ENCODE measurements at regions not wholly inside any gene's neighbourhood (a gene's known extent, or its start where the extent isn't known, plus 50 kb on each side); places are given as distances from the start of the nearest gene placed in this dataset.
A peak's percentile ranks its signal among the peaks of the same experiment; 100 is the strongest.

- H3K4me1 Mint-ChIP-seq: no peaks in the 10 kb centered on the region
- H3K4me3 Mint-ChIP-seq: no peak overlapping the region
- H3K27me3 Mint-ChIP-seq: no peaks in the 10 kb centered on the region
- 70% methylated on average over 3 of the region's 5 CpGs for WGBS (ENCODE audit: insufficient coverage)
- no peak for ATAC-seq (replicated peaks in 1 of 4)
- no peaks in the 10 kb centered on the region for H3K9me3 ChIP-seq
- no peaks in the 10 kb centered on the region for H3K36me3 Mint-ChIP-seq
- H3K4me3 ChIP-seq (ENCODE audit: control insufficient read depth in 1 of 2, extremely low read depth in 1 of 2, low read length in 1 of 2): no peak overlapping the region
- H3K36me3 ChIP-seq (ENCODE audit: control insufficient read depth in 2 of 2, extremely low read depth in 1 of 2, insufficient read depth in 1 of 2, low read length in 1 of 2): no peaks in the 10 kb centered on the region
- H3K27ac ChIP-seq (ENCODE audit: low read length): no peak overlapping the region
- no peaks in the 10 kb centered on the region for H3K27me3 ChIP-seq (replicated peaks in 1 of 2; ENCODE audit: control insufficient read depth in 2 of 2, extremely low read depth in 1 of 2, insufficient read depth in 2 of 2, low read length in 1 of 2)
- POLR2A ChIA-PET: no interaction called here
- DNase-seq: no peak
- H3K27ac Mint-ChIP-seq: no peak overlapping the region
- H3K9me3 Mint-ChIP-seq: peaks cover 3 to 25% (median 24%) of the 10 kb centered on the region in 3 donors
- no peaks in the 10 kb centered on the region for H3K4me1 ChIP-seq (ENCODE audit: control insufficient read depth in 1 of 2, extremely low read depth in 1 of 2, insufficient read depth in 2 of 2, low read length in 2 of 2)
- CTCF ChIA-PET: no interaction called here
Measured at GRCh38 chr14:82626156-82627066, 1092.8 kb upstream of the SEL1L start.

- Mint-ChIP-seq H3K27ac (no peak overlapping the region), H3K27me3 (no peaks in the 10 kb centered on the region), H3K36me3 (no peaks in the 10 kb centered on the region), H3K9me3 (peaks cover 14 to 36% (median 19%) of the 10 kb centered on the region in 3 donors), H3K4me3 (no peak overlapping the region), H3K4me1 (no peaks in the 10 kb centered on the region)
- DNase-seq (no peak), ATAC-seq (replicated peaks in 1 of 4) (no peak)
- no peaks in the 10 kb centered on the region for H3K27me3 ChIP-seq (replicated peaks in 1 of 2; ENCODE audit: control insufficient read depth in 2 of 2, extremely low read depth in 1 of 2, insufficient read depth in 2 of 2, low read length in 1 of 2)
- no peaks in the 10 kb centered on the region for H3K9me3 ChIP-seq
- POLR2A ChIA-PET: no interaction called here
- no peaks in the 10 kb centered on the region for H3K4me1 ChIP-seq (ENCODE audit: control insufficient read depth in 1 of 2, extremely low read depth in 1 of 2, insufficient read depth in 2 of 2, low read length in 2 of 2)
- H3K27ac ChIP-seq (ENCODE audit: low read length): no peak overlapping the region
- H3K4me3 ChIP-seq (ENCODE audit: control insufficient read depth in 1 of 2, extremely low read depth in 1 of 2, low read length in 1 of 2): no peak overlapping the region
- CTCF ChIA-PET: no interaction called here
- no peaks in the 10 kb centered on the region for H3K36me3 ChIP-seq (ENCODE audit: control insufficient read depth in 2 of 2, extremely low read depth in 1 of 2, insufficient read depth in 1 of 2, low read length in 1 of 2)
Measured at GRCh38 chr14:82635915-82636314, 1102.3 kb upstream of the SEL1L start.

DNA sequence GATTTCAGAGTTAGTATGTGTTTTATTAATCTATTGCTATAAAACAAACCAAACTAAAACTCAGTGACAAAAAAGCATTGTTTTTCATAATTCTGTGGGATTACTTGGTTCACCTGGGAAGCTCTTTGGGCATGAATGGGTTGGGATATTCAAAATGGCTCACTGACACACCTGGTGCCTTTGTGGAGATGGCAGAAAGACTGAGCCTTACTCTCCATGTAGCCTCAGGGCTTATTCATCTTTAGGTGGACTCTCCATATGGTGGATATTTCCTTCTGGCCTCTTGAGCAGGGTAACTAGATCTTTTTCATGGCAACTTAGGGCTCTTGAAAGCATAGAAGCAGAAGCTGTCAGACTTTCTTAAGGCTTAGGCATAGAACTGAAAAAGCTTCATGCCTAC lies 1102.8 kb upstream of the SEL1L start:
- no peak for ATAC-seq (replicated peaks in 1 of 4)

GRCh38 chr14:82641050-82641540 lies 1107.4 kb upstream of the SEL1L start:
- DNase-seq (no peak), ATAC-seq (replicated peaks in 1 of 4) (no peak)
- POLR2A ChIA-PET: no interaction called here
- Histone ChIP-seq H3K27me3 (replicated peaks in 1 of 2; ENCODE audit: control insufficient read depth in 2 of 2, extremely low read depth in 1 of 2, insufficient read depth in 2 of 2, low read length in 1 of 2) (no peaks in the 10 kb centered on the region), H3K4me3 (ENCODE audit: control insufficient read depth in 1 of 2, extremely low read depth in 1 of 2, low read length in 1 of 2) (no peak overlapping the region), H3K27ac (ENCODE audit: low read length) (no peak overlapping the region), H3K9me3 (no peaks in the 10 kb centered on the region), H3K36me3 (ENCODE audit: control insufficient read depth in 2 of 2, extremely low read depth in 1 of 2, insufficient read depth in 1 of 2, low read length in 1 of 2) (no peaks in the 10 kb centered on the region), H3K4me1 (ENCODE audit: control insufficient read depth in 1 of 2, extremely low read depth in 1 of 2, insufficient read depth in 2 of 2, low read length in 2 of 2) (no peaks in the 10 kb centered on the region)
- no CpG with 5 or more reads among the region's 1 CpG for WGBS (ENCODE audit: insufficient coverage)
- Mint-ChIP-seq H3K9me3 (peaks cover 4 to 21% (median 8%) of the 10 kb centered on the region in 3 donors), H3K27me3 (no peaks in the 10 kb centered on the region), H3K4me1 (no peaks in the 10 kb centered on the region), H3K36me3 (no peaks in the 10 kb centered on the region), H3K27ac (no peak overlapping the region), H3K4me3 (no peak overlapping the region)
- CTCF ChIA-PET: no interaction called here

More for the DNA sequence above, 1102.8 kb upstream of the SEL1L start:
- no peak overlapping the region for H3K4me3 Mint-ChIP-seq
- no peaks in the 10 kb centered on the region for H3K27me3 ChIP-seq (replicated peaks in 1 of 2; ENCODE audit: control insufficient read depth in 2 of 2, extremely low read depth in 1 of 2, insufficient read depth in 2 of 2, low read length in 1 of 2)
- H3K36me3 ChIP-seq (ENCODE audit: control insufficient read depth in 2 of 2, extremely low read depth in 1 of 2, insufficient read depth in 1 of 2, low read length in 1 of 2): no peaks in the 10 kb centered on the region
- H3K4me3 ChIP-seq (ENCODE audit: control insufficient read depth in 1 of 2, extremely low read depth in 1 of 2, low read length in 1 of 2): no peak overlapping the region
- DNase-seq: no peak
- no peak overlapping the region for H3K27ac ChIP-seq (ENCODE audit: low read length)
- ChIA-PET CTCF (no interaction called here), POLR2A (no interaction called here)
- H3K4me1 Mint-ChIP-seq: no peaks in the 10 kb centered on the region
- H3K36me3 Mint-ChIP-seq: no peaks in the 10 kb centered on the region
- H3K4me1 ChIP-seq (ENCODE audit: control insufficient read depth in 1 of 2, extremely low read depth in 1 of 2, insufficient read depth in 2 of 2, low read length in 2 of 2): no peaks in the 10 kb centered on the region
- H3K9me3 Mint-ChIP-seq: peaks cover 14 to 31% (median 16%) of the 10 kb centered on the region in 3 donors
- no peaks in the 10 kb centered on the region for H3K27me3 Mint-ChIP-seq
- no peaks in the 10 kb centered on the region for H3K9me3 ChIP-seq
- H3K27ac Mint-ChIP-seq: no peak overlapping the region

DNA sequence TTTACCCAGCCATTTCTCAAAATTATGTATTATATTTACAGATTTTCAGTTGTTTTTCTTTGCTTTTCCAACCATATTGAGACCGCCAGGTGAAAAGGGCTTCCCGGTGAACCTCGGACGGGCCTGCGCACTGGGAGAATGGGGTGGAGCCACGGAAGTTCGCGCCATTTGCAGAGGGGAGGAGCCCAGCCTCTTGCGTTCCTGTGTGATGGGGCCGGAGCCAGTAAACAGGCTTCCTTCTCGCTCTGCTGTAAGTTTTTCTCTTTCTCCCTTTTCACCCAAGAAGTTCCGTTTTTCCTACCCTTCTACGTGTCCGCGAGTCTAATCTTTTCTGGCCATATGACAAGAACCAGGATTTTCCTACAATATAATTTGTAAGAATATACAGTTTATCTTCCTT lies 1108.8 kb upstream of the SEL1L start:
- Mint-ChIP-seq H3K36me3 (no peaks in the 10 kb centered on the region), H3K27me3 (no peaks in the 10 kb centered on the region), H3K27ac (no peak overlapping the region), H3K4me3 (peak overlapping the region in 1 of 3 donors; percentile 56), H3K9me3 (peaks cover 4 to 21% (median 8%) of the 10 kb centered on the region in 3 donors), H3K4me1 (no peaks in the 10 kb centered on the region)
- ChIA-PET CTCF (no interaction called here), POLR2A (no interaction called here)
- Histone ChIP-seq H3K27me3 (replicated peaks in 1 of 2; ENCODE audit: control insufficient read depth in 2 of 2, extremely low read depth in 1 of 2, insufficient read depth in 2 of 2, low read length in 1 of 2) (no peaks in the 10 kb centered on the region), H3K36me3 (ENCODE audit: control insufficient read depth in 2 of 2, extremely low read depth in 1 of 2, insufficient read depth in 1 of 2, low read length in 1 of 2) (no peaks in the 10 kb centered on the region), H3K4me3 (ENCODE audit: control insufficient read depth in 1 of 2, extremely low read depth in 1 of 2, low read length in 1 of 2) (no peak overlapping the region), H3K27ac (ENCODE audit: low read length) (no peak overlapping the region), H3K4me1 (ENCODE audit: control insufficient read depth in 1 of 2, extremely low read depth in 1 of 2, insufficient read depth in 2 of 2, low read length in 2 of 2) (no peaks in the 10 kb centered on the region), H3K9me3 (no peaks in the 10 kb centered on the region)
- peak in 7 of 35 experiments; percentile 0 to 11 (median 2) for DNase-seq
- whole genome bisulfite sequencing (ENCODE audit: insufficient coverage): 80% methylated on average over 6 of the region's 15 CpGs
- no peak for ATAC-seq (replicated peaks in 1 of 4)

GRCh38 chr14:82647088-82647810 lies 1113.6 kb upstream of the SEL1L start:
- CTCF ChIA-PET: no interaction called here
- no peak for ATAC-seq (replicated peaks in 1 of 4)

More at GRCh38 chr14:82647088-82647810, 1113.6 kb upstream of the SEL1L start:
- H3K4me1 Mint-ChIP-seq: no peaks in the 10 kb centered on the region
- H3K4me1 ChIP-seq (ENCODE audit: control insufficient read depth in 1 of 2, extremely low read depth in 1 of 2, insufficient read depth in 2 of 2, low read length in 2 of 2): no peaks in the 10 kb centered on the region
- H3K4me3 Mint-ChIP-seq: no peak overlapping the region
- H3K27ac Mint-ChIP-seq: no peak overlapping the region
- H3K36me3 ChIP-seq (ENCODE audit: control insufficient read depth in 2 of 2, extremely low read depth in 1 of 2, insufficient read depth in 1 of 2, low read length in 1 of 2): no peaks in the 10 kb centered on the region
- peaks cover 3 to 16% (median 12%) of the 10 kb centered on the region in 3 donors for H3K9me3 Mint-ChIP-seq
- POLR2A ChIA-PET: interaction anchor here in 1 of 2 donors (0.7 kb wide), 1 partner anchor 529 kb away, joined by 3 read pairs; no protein-coding TSS in a partner anchor
- no peak overlapping the region for H3K4me3 ChIP-seq (ENCODE audit: control insufficient read depth in 1 of 2, extremely low read depth in 1 of 2, low read length in 1 of 2)
- H3K36me3 Mint-ChIP-seq: no peaks in the 10 kb centered on the region
- H3K27me3 ChIP-seq (replicated peaks in 1 of 2; ENCODE audit: control insufficient read depth in 2 of 2, extremely low read depth in 1 of 2, insufficient read depth in 2 of 2, low read length in 1 of 2): no peaks in the 10 kb centered on the region
- H3K27ac ChIP-seq (ENCODE audit: low read length): no peak overlapping the region
- no peaks in the 10 kb centered on the region for H3K27me3 Mint-ChIP-seq
- no peak for DNase-seq
- no peaks in the 10 kb centered on the region for H3K9me3 ChIP-seq
- WGBS (ENCODE audit: insufficient coverage): 84% methylated on average over 5 of the region's 5 CpGs
